WI38 (cell line): ENCODE measurements at regions not wholly inside any gene's neighbourhood (a gene's known extent, or its start where the extent isn't known, plus 50 kb on each side); places are given as distances from the start of the nearest gene placed in this dataset.
"Not testable (repeated sequence)": the region's sequence is repeated elsewhere in the genome, so short reads cannot be mapped to it uniquely, and the experiment has no call there.

ENCODE experiments used
- H3K4me3 ChIP-seq: 2 replicates; pipeline ENCODE4 v1.5.1; 2011; ENCODE audit warnings: low read depth, mild to moderate bottlenecking, control low read depth, low read length
- TF ChIP-seq, protein P1 (sequence below): IDR thresholded peaks from 2 replicates; pipeline ENCODE4 v1.5.1; 2012; ENCODE audit warnings: low read depth, mild to moderate bottlenecking, control low read depth, low read length

DNA sequence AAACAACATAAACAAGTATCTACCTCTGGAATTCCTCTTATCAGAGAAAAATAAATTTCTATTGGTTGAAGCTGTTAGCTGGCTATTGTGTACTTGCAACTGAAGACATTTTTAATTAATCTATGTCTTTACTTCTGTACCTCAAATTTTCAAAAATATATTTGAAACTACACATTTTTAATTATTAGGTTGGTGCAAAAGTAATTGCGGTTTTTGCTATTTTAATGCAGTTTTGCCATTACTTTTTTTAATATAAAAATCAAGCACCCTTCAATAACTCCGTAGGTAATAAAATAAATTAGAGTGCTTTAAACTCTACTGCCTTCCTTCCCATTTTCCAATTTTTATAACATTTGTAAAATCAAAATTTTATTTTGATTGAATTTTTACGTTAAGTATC, 262.1 kb upstream of the DUSP10 start:
- H3K4me3 ChIP-seq = no peak overlapping the region
- TF ChIP-seq, protein P1, sequence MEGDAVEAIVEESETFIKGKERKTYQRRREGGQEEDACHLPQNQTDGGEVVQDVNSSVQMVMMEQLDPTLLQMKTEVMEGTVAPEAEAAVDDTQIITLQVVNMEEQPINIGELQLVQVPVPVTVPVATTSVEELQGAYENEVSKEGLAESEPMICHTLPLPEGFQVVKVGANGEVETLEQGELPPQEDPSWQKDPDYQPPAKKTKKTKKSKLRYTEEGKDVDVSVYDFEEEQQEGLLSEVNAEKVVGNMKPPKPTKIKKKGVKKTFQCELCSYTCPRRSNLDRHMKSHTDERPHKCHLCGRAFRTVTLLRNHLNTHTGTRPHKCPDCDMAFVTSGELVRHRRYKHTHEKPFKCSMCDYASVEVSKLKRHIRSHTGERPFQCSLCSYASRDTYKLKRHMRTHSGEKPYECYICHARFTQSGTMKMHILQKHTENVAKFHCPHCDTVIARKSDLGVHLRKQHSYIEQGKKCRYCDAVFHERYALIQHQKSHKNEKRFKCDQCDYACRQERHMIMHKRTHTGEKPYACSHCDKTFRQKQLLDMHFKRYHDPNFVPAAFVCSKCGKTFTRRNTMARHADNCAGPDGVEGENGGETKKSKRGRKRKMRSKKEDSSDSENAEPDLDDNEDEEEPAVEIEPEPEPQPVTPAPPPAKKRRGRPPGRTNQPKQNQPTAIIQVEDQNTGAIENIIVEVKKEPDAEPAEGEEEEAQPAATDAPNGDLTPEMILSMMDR = no peak

DNA sequence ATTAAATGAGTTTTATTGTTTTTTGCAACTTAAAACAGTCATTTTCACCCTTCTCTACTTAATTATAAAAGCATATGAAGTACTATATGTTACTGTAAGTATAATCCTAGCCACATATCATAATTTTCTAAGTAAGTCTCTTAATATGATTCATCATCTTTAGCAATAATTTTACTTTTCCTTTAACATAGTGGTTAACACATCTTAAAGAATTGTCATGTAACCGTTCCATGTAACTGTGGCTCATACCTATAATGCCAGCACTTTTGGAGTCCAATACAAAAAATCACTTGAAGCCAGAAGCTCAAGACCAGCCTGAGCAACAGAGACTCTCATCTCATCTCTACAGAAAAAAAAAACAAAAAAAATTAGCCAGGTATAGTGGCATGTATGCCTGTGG, 260.6 kb upstream of the DUSP10 start:
- TF ChIP-seq, protein P1 = no peak

DNA sequence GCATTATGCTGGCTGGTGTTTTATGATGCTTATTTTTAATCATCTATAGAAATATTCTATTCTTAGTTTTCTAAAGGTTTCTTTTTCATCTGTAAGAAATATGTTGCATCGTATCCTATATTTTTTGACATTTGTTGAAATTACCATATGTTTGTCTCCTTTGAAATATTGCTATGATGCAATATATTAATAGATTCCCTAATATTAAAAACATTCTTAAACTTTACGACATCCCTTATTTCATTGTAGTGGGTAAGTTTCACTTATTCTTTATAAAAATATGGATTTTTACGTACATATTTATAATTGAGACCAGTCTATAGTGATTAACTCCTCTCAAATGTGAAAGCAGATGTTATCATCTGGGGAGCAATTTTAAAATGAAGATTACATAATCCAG, 258.2 kb upstream of the DUSP10 start:
- H3K4me3 ChIP-seq = no peak overlapping the region
- TF ChIP-seq, protein P1 = no peak

More for the DNA sequence above, 260.6 kb upstream of the DUSP10 start:
- H3K4me3 ChIP-seq = no peak overlapping the region

DNA sequence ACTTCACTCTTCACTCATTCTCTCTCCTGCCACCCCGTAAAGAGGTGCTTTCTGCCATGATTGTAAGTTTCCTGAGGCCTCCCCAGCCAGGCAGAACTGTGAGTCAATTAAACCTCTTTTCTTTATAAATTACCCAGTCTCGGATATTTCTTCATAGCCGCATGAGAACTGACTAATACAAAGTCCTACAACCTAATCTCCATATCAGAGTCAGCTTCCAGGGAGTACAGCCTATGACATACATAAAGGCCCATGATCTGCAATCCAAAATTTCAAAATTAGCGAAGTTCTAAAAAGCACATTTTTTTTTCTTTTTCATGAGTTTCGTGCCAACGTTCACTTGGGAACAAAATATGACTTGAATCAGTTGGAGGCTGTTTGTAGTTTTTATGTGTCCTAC, 256.9 kb upstream of the DUSP10 start:
- TF ChIP-seq, protein P1 = no peak
- no peak overlapping the region for H3K4me3 ChIP-seq

DNA sequence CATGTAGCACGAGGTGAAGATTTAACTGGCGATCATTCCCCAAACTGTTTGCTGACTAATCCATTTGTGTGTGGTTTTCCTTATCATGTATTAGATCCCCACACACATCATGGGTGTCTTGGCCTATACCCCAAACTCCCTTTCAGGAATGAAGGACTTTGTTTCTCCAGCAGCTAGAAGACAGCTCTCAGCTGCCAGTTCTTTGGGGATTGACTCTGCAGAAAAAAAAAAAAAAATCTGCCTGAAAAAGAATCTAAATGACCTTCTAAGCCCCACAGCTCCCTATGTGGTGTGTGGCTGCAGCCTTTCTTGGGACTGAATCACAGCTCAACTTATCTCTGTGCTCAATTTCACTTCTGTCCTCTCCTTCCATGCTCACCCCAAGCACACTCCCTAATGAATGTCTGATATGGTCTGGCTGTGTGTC, 256.3 kb upstream of the DUSP10 start:
- TF ChIP-seq, protein P1 = no peak

DNA sequence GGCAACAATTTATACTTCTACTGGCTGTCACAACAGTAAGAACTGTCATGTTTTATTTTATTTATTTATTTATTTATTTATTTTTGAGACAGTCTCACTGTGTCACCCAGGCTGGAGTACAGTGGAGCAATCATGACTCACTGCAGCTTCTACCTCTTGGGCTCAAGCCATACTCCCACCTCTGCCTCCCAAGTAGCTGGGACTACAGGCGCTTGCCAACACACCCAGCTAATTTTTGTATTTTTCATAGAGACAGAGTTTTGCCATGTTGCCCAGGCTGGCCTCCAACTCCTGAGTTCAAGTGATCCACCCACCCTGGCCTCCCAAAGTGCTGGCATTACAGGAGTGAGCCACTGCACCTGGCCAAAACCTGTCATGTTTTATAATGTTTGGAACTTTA, 255.1 kb upstream of the DUSP10 start:
- not testable (repeated sequence) for H3K4me3 ChIP-seq

More for the DNA sequence above, 256.3 kb upstream of the DUSP10 start:
- no peak overlapping the region for H3K4me3 ChIP-seq

DNA sequence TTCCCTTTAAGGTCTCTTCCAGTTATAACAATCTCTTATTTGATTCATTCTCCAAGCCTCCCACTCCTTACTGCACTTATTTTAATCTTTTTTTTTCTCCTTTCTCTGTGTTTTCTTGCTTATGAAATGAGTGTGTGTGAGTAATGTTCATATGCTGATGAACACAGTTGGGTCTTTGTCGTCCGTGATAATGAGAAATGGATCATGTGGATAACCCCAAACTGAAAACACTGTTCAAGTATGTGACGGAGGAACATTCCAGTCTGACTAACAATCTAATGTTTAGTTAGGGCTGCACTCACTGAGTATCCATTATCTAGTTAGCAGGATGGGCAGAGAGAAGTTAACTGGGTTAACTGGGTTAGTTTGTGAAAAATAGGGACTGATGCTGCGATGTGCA, 253.1 kb upstream of the DUSP10 start:
- TF ChIP-seq, protein P1 = no peak
- H3K4me3 ChIP-seq = no peak overlapping the region

DNA sequence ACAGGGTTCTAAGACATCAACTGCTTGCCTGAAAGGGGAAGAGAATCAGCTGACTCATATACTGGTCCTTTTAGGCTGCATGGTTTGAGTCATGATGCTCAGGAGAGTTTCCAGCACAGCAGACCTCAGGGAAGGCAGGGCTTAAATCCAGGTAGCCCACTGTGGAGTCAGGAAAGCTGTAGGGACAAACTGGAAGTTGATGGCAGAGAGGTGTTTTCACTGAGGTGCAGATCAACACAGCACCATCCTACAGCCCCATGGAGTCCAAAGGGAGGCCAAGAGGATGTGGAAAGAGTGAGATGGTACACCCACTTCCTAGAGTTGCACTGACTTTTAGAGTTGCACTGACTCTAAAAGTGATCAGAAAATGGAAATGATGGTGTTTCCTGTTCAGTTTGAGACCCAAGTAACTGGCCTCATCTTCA, 252.4 kb upstream of the DUSP10 start:
- TF ChIP-seq, protein P1 = no peak
- H3K4me3 ChIP-seq = no peak overlapping the region
